RWPE2 (cell line): ENCODE measurements at regions not wholly inside any gene's neighbourhood (a gene's known extent, or its start where the extent isn't known, plus 50 kb on each side); places are given as distances from the start of the nearest gene placed in this dataset.
A peak's percentile ranks its signal among the peaks of the same experiment; 100 is the strongest.

Experiments used
- ATAC-seq: fragments of 200-7000 bp; cut with Tn5 transposase; 3 replicates; pipeline ENCODE4 v1.9.1; 2021; ENCODE audit warnings: low read depth
- DNase-seq: peaks from one replicate; pipeline ENCODE4 v3.0.0-alpha.2; 2020; ENCODE audit warnings: low spot score
- H3K27ac ChIP-seq: fragments of 450-650 bp; 2 replicates; pipeline ENCODE4 v1.5.1; 2017; ENCODE audit warnings: mild to moderate bottlenecking; ENCODE audit not compliant: poor library complexity, severe bottlenecking
- H3K27me3 ChIP-seq: fragments of 250-450 bp; sonication (Bioruptor Pico); 2 replicates; pipeline ENCODE4 v1.5.1; 2021; ENCODE audit warnings: mild to moderate bottlenecking, moderate library complexity; ENCODE audit not compliant: insufficient read depth, poor library complexity, severe bottlenecking
- H3K36me3 ChIP-seq: fragments of 250-450 bp; sonication (Bioruptor Pico); 2 replicates; pipeline ENCODE4 v1.5.1; 2020; ENCODE audit warnings: low read depth, mild to moderate bottlenecking, moderate library complexity
- H3K4me1 ChIP-seq: fragments of 250-450 bp; sonication (Bioruptor Pico); 2 replicates; pipeline ENCODE4 v1.5.1; 2021; ENCODE audit warnings: mild to moderate bottlenecking, moderate library complexity; ENCODE audit not compliant: insufficient read depth, poor library complexity, severe bottlenecking
- H3K4me3 ChIP-seq: fragments of 250-450 bp; sonication (Bioruptor Pico); 2 replicates; pipeline ENCODE4 v1.5.1; 2021; ENCODE audit warnings: mild to moderate bottlenecking, moderate library complexity; ENCODE audit not compliant: severe bottlenecking
- H3K9me3 ChIP-seq: fragments of 250-450 bp; sonication (Bioruptor Pico); 2 replicates; pipeline ENCODE4 v1.5.1; 2021; ENCODE audit warnings: mild to moderate bottlenecking, moderate library complexity; ENCODE audit not compliant: severe bottlenecking
- CTCF ChIP-seq: fragments of 450-650 bp; IDR thresholded peaks from one replicate; pipeline ENCODE4 v1.5.1; 2017; ENCODE audit warnings: mild to moderate bottlenecking, moderate library complexity; ENCODE audit not compliant: poor library complexity, severe bottlenecking

GRCh38 chr4:189088780-189089179 is 851.9 kb upstream of the FRG1 start:
- Histone ChIP-seq H3K27ac (no peak overlapping the region), H3K36me3 (no peaks in the 10 kb centered on the region), H3K4me1 (peaks cover 3% of the 10 kb centered on the region), H3K27me3 (no peaks in the 10 kb centered on the region), H3K9me3 (no peaks in the 10 kb centered on the region), H3K4me3 (no peak overlapping the region)
- TF ChIP-seq CTCF: no peak
- ATAC-seq (no peak), DNase-seq (no peak)

GRCh38 chr4:189090174-189090814 is 850.4 kb upstream of the FRG1 start:
- H3K9me3 ChIP-seq: no peaks in the 10 kb centered on the region
- H3K4me1 ChIP-seq: peaks cover 3% of the 10 kb centered on the region
- no peak for DNase-seq
- no peaks in the 10 kb centered on the region for H3K36me3 ChIP-seq
- H3K4me3 ChIP-seq: no peak overlapping the region
- H3K27ac ChIP-seq: no peak overlapping the region
- peak; percentile 69; the same call in 1 of the 3 replicates for ATAC-seq
- H3K27me3 ChIP-seq: no peaks in the 10 kb centered on the region
- peak; percentile 67 for TF ChIP-seq CTCF

- no peaks in the 10 kb centered on the region for H3K9me3 ChIP-seq
- peaks cover 3% of the 10 kb centered on the region for H3K4me1 ChIP-seq
- no peaks in the 10 kb centered on the region for H3K27me3 ChIP-seq
- no peak for ATAC-seq
- H3K27ac ChIP-seq: no peak overlapping the region
- H3K4me3 ChIP-seq: no peak overlapping the region
- no peaks in the 10 kb centered on the region for H3K36me3 ChIP-seq
- DNase-seq: no peak
- TF ChIP-seq CTCF: no peak
Measured at GRCh38 chr4:189092581-189092980, 848.1 kb upstream of the FRG1 start.

- DNase-seq: no peak
- no peaks in the 10 kb centered on the region for H3K27me3 ChIP-seq
- no peak for TF ChIP-seq CTCF
- no peaks in the 10 kb centered on the region for H3K36me3 ChIP-seq
- ATAC-seq: no peak
- no peaks in the 10 kb centered on the region for H3K9me3 ChIP-seq
- no peak overlapping the region for H3K27ac ChIP-seq
- peaks cover 3% of the 10 kb centered on the region for H3K4me1 ChIP-seq
- no peak overlapping the region for H3K4me3 ChIP-seq
Measured at GRCh38 chr4:189096108-189096507, 844.6 kb upstream of the FRG1 start.

GRCh38 chr4:189096717-189097116 is 844.0 kb upstream of the FRG1 start:
- no peaks in the 10 kb centered on the region for H3K36me3 ChIP-seq
- H3K4me1 ChIP-seq: peaks cover 3% of the 10 kb centered on the region
- no peak for TF ChIP-seq CTCF
- ATAC-seq (no peak), DNase-seq (no peak)
- no peaks in the 10 kb centered on the region for H3K27me3 ChIP-seq
- H3K4me3 ChIP-seq: no peak overlapping the region
- no peak overlapping the region for H3K27ac ChIP-seq
- no peaks in the 10 kb centered on the region for H3K9me3 ChIP-seq
